Liver (tissue), 8 donors: ENCODE measurements at regions not wholly inside any gene's neighbourhood (a gene's known extent, or its start where the extent isn't known, plus 50 kb on each side); places are given as distances from the start of the nearest gene placed in this dataset.
A peak's percentile ranks its signal among the peaks of the same experiment; 100 is the strongest.

ENCODE experiments used
- DNase-seq: peaks from one replicate; pipeline ENCODE4 v3.0.0-alpha.2; 2017; ENCODE audit warnings: low spot score
- H3K27ac ChIP-seq, 2 donors: one replicate each; pipeline ENCODE4 v1.7.0; 2013; ENCODE audit warnings: inconsistent platforms in 2 of 2, low read length in 2 of 2, control low read depth in 1 of 2, low read depth in 1 of 2, mild to moderate bottlenecking in 1 of 2
- H3K27me3 ChIP-seq, 4 donors: one replicate each; pipeline versions ENCODE4 v1.6.1 to v1.7.0; 2013; ENCODE audit warnings: low read length in 3 of 4, inconsistent platforms in 1 of 4, mild to moderate bottlenecking in 1 of 4, moderate library complexity in 1 of 4; ENCODE audit not compliant: control insufficient read depth in 4 of 4, insufficient read depth in 4 of 4
- H3K36me3 ChIP-seq, 4 donors: one replicate each; pipeline versions ENCODE4 v1.6.1 to v1.7.0; 2013; ENCODE audit warnings: low read length in 3 of 4, mild to moderate bottlenecking in 3 of 4, low read depth in 1 of 4, moderate library complexity in 1 of 4; ENCODE audit not compliant: control insufficient read depth in 4 of 4, insufficient read depth in 3 of 4
- H3K4me1 ChIP-seq, 4 donors: one replicate each; pipeline versions ENCODE4 v1.6.1 to v1.7.0; 2013; ENCODE audit warnings: low read length in 3 of 4, mild to moderate bottlenecking in 3 of 4, moderate library complexity in 1 of 4; ENCODE audit not compliant: control insufficient read depth in 4 of 4, insufficient read depth in 4 of 4
- H3K4me3 ChIP-seq, 3 donors: one replicate each; pipeline versions ENCODE4 v1.6.1 to v1.7.0; 2013; ENCODE audit warnings: low read length in 3 of 3, control low read depth in 1 of 3, low read depth in 1 of 3, mild to moderate bottlenecking in 1 of 3
- H3K9ac ChIP-seq, 2 donors: one replicate each; pipeline ENCODE4 v1.7.0; 2013; ENCODE audit warnings: low read length in 2 of 2, mild to moderate bottlenecking in 2 of 2, moderate library complexity in 2 of 2, control low read depth in 1 of 2, low read depth in 1 of 2
- H3K9me3 ChIP-seq, 4 donors: one replicate each; pipeline versions ENCODE4 v1.6.1 to v1.7.0; 2013; ENCODE audit warnings: low read length in 3 of 4; ENCODE audit not compliant: control insufficient read depth in 4 of 4
- ATF3 ChIP-seq: IDR thresholded peaks from 2 replicates; pipeline ENCODE4 v1.6.1; 2016; ENCODE audit warnings: antibody characterized with exemption
- CTCF ChIP-seq: fragments of 150-350 bp; IDR thresholded peaks from 2 replicates; pipeline ENCODE4 v1.5.1; 2017; ENCODE audit warnings: improper control_type of control experiment, low read depth, low read length; ENCODE audit not compliant: missing input control
- EGR1 ChIP-seq, 2 donors: IDR thresholded peaks; 2 replicates each; pipeline ENCODE4 v1.6.1; 2016 to 2018; ENCODE audit warnings: antibody characterized with exemption in 2 of 2, low read depth in 2 of 2
- FOXA1 ChIP-seq: IDR thresholded peaks from 2 replicates; pipeline ENCODE4 v1.6.1; 2016; ENCODE audit warnings: antibody characterized with exemption
- GABPA ChIP-seq, 2 donors: IDR thresholded peaks in 1 of 2; conservative IDR thresholded peaks in 1 of 2; 2 replicates each; pipeline ENCODE4 v1.6.1; 2016; ENCODE audit warnings: antibody characterized with exemption in 2 of 2, mild to moderate bottlenecking in 1 of 2, moderate library complexity in 1 of 2
- HNF4A ChIP-seq, 2 donors: conservative IDR thresholded peaks; 2 replicates each; pipeline ENCODE4 v1.6.1; 2016; ENCODE audit warnings: antibody characterized with exemption in 2 of 2, mild to moderate bottlenecking in 2 of 2
- HNF4G ChIP-seq: IDR thresholded peaks from 2 replicates; pipeline ENCODE4 v1.6.1; 2016; ENCODE audit warnings: antibody characterized with exemption
- JUND ChIP-seq, 2 donors: IDR thresholded peaks; 2 replicates each; pipeline ENCODE4 v1.6.1; 2016; ENCODE audit warnings: antibody characterized with exemption in 2 of 2
- MAX ChIP-seq: IDR thresholded peaks from 2 replicates; pipeline ENCODE4 v1.6.1; 2016; ENCODE audit warnings: antibody characterized with exemption
- NR2F2 ChIP-seq: IDR thresholded peaks from 2 replicates; pipeline ENCODE4 v1.6.1; 2016; ENCODE audit warnings: antibody characterized with exemption
- RAD21 ChIP-seq, 2 donors: IDR thresholded peaks; 2 replicates each; pipeline ENCODE4 v1.6.1; 2016; ENCODE audit warnings: antibody characterized with exemption in 2 of 2, mild to moderate bottlenecking in 2 of 2
- RXRA ChIP-seq, 2 donors: IDR thresholded peaks; 2 replicates each; pipeline ENCODE4 v1.6.1; 2017 to 2018; ENCODE audit warnings: antibody characterized with exemption in 2 of 2, mild to moderate bottlenecking in 1 of 2
- SP1 ChIP-seq: IDR thresholded peaks from 2 replicates; pipeline ENCODE4 v1.6.1; 2018; ENCODE audit warnings: antibody characterized with exemption, mild to moderate bottlenecking
- TAF1 ChIP-seq: conservative IDR thresholded peaks from 2 replicates; pipeline ENCODE4 v1.6.1; 2016; ENCODE audit warnings: antibody characterized with exemption, mild to moderate bottlenecking
- YY1 ChIP-seq: IDR thresholded peaks from 2 replicates; pipeline ENCODE4 v1.6.1; 2016; ENCODE audit warnings: antibody characterized with exemption, mild to moderate bottlenecking
- ZBTB33 ChIP-seq: IDR thresholded peaks from 2 replicates; pipeline ENCODE4 v1.6.1; 2016; ENCODE audit warnings: antibody characterized with exemption
- WGBS: extraction: QIAGEN DNeasy Blood & Tissue Kit; methylation state at CpG from one replicate; pipeline ENCODE4 v1.1.7; 2013; 5-methylcytosine and 5-hydroxymethylcytosine counted together
- donor health status: healthy.
- donor health status: healthy.
- donor health status: healthy.
- donor health status: healthy.
- donor health status: healthy.

- Histone ChIP-seq H3K27me3 (no peaks in the 10 kb centered on the region), H3K27ac (no peak overlapping the region), H3K9me3 (no peaks in the 10 kb centered on the region), H3K9ac (no peak overlapping the region), H3K4me3 (no peak overlapping the region), H3K36me3 (no peaks in the 10 kb centered on the region), H3K4me1 (no peaks in the 10 kb centered on the region)
- 89% methylated on average over 2 of the region's 2 CpGs for WGBS
- no peak for TF ChIP-seq GABPA (IDR thresholded peaks at IDR 0.05 in 1 of 2, conservative IDR thresholded peaks at IDR 0.05 in 1 of 2)
- TF ChIP-seq EGR1 (IDR thresholded peaks at IDR 0.05; ENCODE audit: low read depth in 2 of 2): no peak
- TF ChIP-seq CTCF: no peak
- no peak for DNase-seq
Measured at GRCh38 chr21:27803571-27803970, 836.7 kb upstream of the ADAMTS5 start.

GRCh38 chr21:27802816-27803475 is 836.1 kb upstream of the ADAMTS5 start:
- H3K4me3 ChIP-seq: no peak overlapping the region
- 48% methylated on average over 7 of the region's 7 CpGs for WGBS

GRCh38 chr21:27799861-27800260 is 833.0 kb upstream of the ADAMTS5 start:
- Histone ChIP-seq H3K36me3 (no peaks in the 10 kb centered on the region), H3K9me3 (no peaks in the 10 kb centered on the region), H3K9ac (no peak overlapping the region), H3K27me3 (no peaks in the 10 kb centered on the region), H3K4me3 (no peak overlapping the region), H3K4me1 (no peaks in the 10 kb centered on the region), H3K27ac (no peak overlapping the region)
- DNase-seq: no peak
- 85% methylated on average over 8 of the region's 8 CpGs for whole genome bisulfite sequencing
- TF ChIP-seq NR2F2: no peak
- no peak for TF ChIP-seq RXRA (IDR thresholded peaks at IDR 0.05)
- TF ChIP-seq EGR1 (IDR thresholded peaks at IDR 0.05; ENCODE audit: low read depth in 2 of 2): no peak
- no peak for TF ChIP-seq YY1
- no peak for TF ChIP-seq ZBTB33
- no peak for TF ChIP-seq GABPA (IDR thresholded peaks at IDR 0.05 in 1 of 2, conservative IDR thresholded peaks at IDR 0.05 in 1 of 2)
- no peak for TF ChIP-seq TAF1
- no peak for TF ChIP-seq HNF4A (conservative IDR thresholded peaks at IDR 0.05)
- no peak for TF ChIP-seq MAX
- TF ChIP-seq HNF4G: no peak
- TF ChIP-seq RAD21 (IDR thresholded peaks at IDR 0.05): no peak
- TF ChIP-seq ATF3: no peak
- no peak for TF ChIP-seq CTCF
- no peak for TF ChIP-seq JUND (IDR thresholded peaks at IDR 0.05)
- TF ChIP-seq FOXA1: no peak

More at GRCh38 chr21:27802816-27803475, 836.1 kb upstream of the ADAMTS5 start:
- Histone ChIP-seq H3K9me3 (no peaks in the 10 kb centered on the region), H3K27me3 (no peaks in the 10 kb centered on the region), H3K36me3 (no peaks in the 10 kb centered on the region), H3K9ac (no peak overlapping the region), H3K27ac (no peak overlapping the region), H3K4me1 (no peaks in the 10 kb centered on the region)
- TF ChIP-seq RAD21 (IDR thresholded peaks at IDR 0.05) (peak; percentile 76 to 78), HNF4G (no peak), CTCF (peak; percentile 53), SP1 (no peak)
- no peak for DNase-seq
